HCT116 (cell line): ENCODE measurements at regions not wholly inside any gene's neighbourhood (a gene's known extent, or its start where the extent isn't known, plus 50 kb on each side); places are given as distances from the start of the nearest gene placed in this dataset.

Experiments used
- ATAC-seq: fragments of 200-7000 bp; cut with Tn5 transposase; 2 replicates; pipeline ENCODE4 v1.9.1; 2020; ENCODE audit warnings: mild to moderate bottlenecking, moderate library complexity
- BruUV-seq: library from RNA; stranded (reverse); fragments of 400-500 nt; replicated peaks from 2 replicates; lab custom pipeline; 2021; lab: Mats Ljungman, UMichigan
- CTCF ChIA-PET: fragments of 300-600 bp; sonication (Branson Sonifier 250); formaldehyde crosslinking; loops from one replicate; lab custom pipeline; 2021; ENCODE audit warnings: antibody characterized with exemption; lab: Charles Lee
- POLR2A ChIA-PET: fragments of 300-600, 350-600 bp; sonication (Branson Sonifier 250); formaldehyde crosslinking; loops from one replicate; lab custom pipeline; 2021; ENCODE audit warnings: antibody characterized with exemption; lab: Charles Lee
- RAD21 ChIA-PET, 2 experiments: fragments of 300-600 bp; sonication (Branson Sonifier 250); formaldehyde crosslinking; loops; one replicate each; lab custom pipeline; 2023; ENCODE audit warnings: low total read pairs in 2 of 2; ENCODE audit not compliant: uncharacterized antibody in 2 of 2, unreplicated experiment in 2 of 2, low non-redundant PET in 1 of 2; lab: Charles Lee
- DNase-seq: peaks from one replicate; pipeline ENCODE4 v3.0.0-alpha.2; 2010; ENCODE audit warnings: low read depth, low spot score
- H2AFZ ChIP-seq: fragments of 200-600 bp; shearing (Covaris generic), sonication (generic); 2 replicates; pipeline ENCODE4 v1.6.1; 2017; ENCODE audit warnings: low read depth, mixed run types, mixed read lengths, antibody characterized with exemption, low read length; ENCODE audit not compliant: poor library complexity, severe bottlenecking
- H3K27ac ChIP-seq: 2 replicates; pipeline ENCODE4 v1.5.1; 2012; ENCODE audit warnings: low read depth, low read length
- H3K27me3 ChIP-seq: fragments of 200-600 bp; sonication (generic); 2 replicates; pipeline ENCODE4 v1.6.1; 2016; ENCODE audit warnings: mixed run types, low read length, mixed read lengths; ENCODE audit not compliant: insufficient read depth
- H3K36me3 ChIP-seq, 2 experiments: fragments of 200-500 bp in 1 of 2; fragments of 200-600 bp in 1 of 2; sonication (Bioruptor generic) in 1 of 2; sonication (generic) in 1 of 2; 2 replicates each; pipeline versions ENCODE4 v1.5.1 to v1.6.1; 2014 to 2016; ENCODE audit warnings: low read length in 2 of 2, inconsistent platforms in 1 of 2, mixed read lengths in 1 of 2, mixed run types in 1 of 2; ENCODE audit not compliant: insufficient read depth in 2 of 2, control insufficient read depth in 1 of 2
- H3K4me1 ChIP-seq, 2 experiments: fragments of 200-600 bp in 1 of 2; sonication (generic) in 1 of 2; 2 replicates each; pipeline versions ENCODE4 v1.5.1 to v1.6.1; 2012 to 2017; ENCODE audit warnings: low read length in 2 of 2, inconsistent platforms in 1 of 2, mild to moderate bottlenecking in 1 of 2, mixed read lengths in 1 of 2, mixed run types in 1 of 2, moderate library complexity in 1 of 2; ENCODE audit not compliant: insufficient read depth in 2 of 2, control insufficient read depth in 1 of 2
- H3K4me2 ChIP-seq: fragments of 200-600 bp; sonication (generic); 2 replicates; pipeline ENCODE4 v1.6.1; 2017; ENCODE audit warnings: mixed run types, low read length, mixed read lengths
- H3K4me3 ChIP-seq, 2 experiments: fragments of 200-600 bp in 1 of 2; sonication (generic) in 1 of 2; replicated peaks in 1 of 2; 2 replicates each; pipeline ENCODE4 v1.5.1; 2011 to 2016; ENCODE audit warnings: low read length in 2 of 2, control low read depth in 1 of 2, low read depth in 1 of 2, mild to moderate bottlenecking in 1 of 2, mixed read lengths in 1 of 2, mixed run types in 1 of 2
- H3K79me2 ChIP-seq: fragments of 200-600 bp; sonication (generic); 2 replicates; pipeline ENCODE4 v1.6.1; 2017; ENCODE audit warnings: mild to moderate bottlenecking, mixed run types, low read length, moderate library complexity, mixed read lengths; ENCODE audit not compliant: insufficient read depth
- H3K9ac ChIP-seq: fragments of 200-600 bp; sonication (generic); 2 replicates; pipeline ENCODE4 v1.6.1; 2016; ENCODE audit warnings: low read length, mixed read lengths
- H3K9me2 ChIP-seq: fragments of 200-600 bp; sonication (generic), shearing (Covaris generic); 2 replicates; pipeline ENCODE4 v1.6.1; 2017; ENCODE audit warnings: mixed run types, mild to moderate bottlenecking, moderate library complexity; ENCODE audit not compliant: insufficient read depth
- H3K9me3 ChIP-seq, 2 experiments: fragments of 200-500 bp in 1 of 2; fragments of 200-600 bp in 1 of 2; sonication (Bioruptor generic) in 1 of 2; sonication (generic) in 1 of 2; 2 replicates each; pipeline ENCODE4 v1.6.1; 2014 to 2017; ENCODE audit warnings: low read length in 2 of 2, mixed read lengths in 2 of 2, inconsistent platforms in 1 of 2, low read depth in 1 of 2, mild to moderate bottlenecking in 1 of 2, mixed run types in 1 of 2, moderate library complexity in 1 of 2; ENCODE audit not compliant: control insufficient read depth in 1 of 2, insufficient read depth in 1 of 2
- H4K20me1 ChIP-seq: fragments of 200-600 bp; sonication (generic), shearing (Covaris generic); 2 replicates; pipeline ENCODE4 v1.6.1; 2017; ENCODE audit warnings: mixed run types, mild to moderate bottlenecking, moderate library complexity; ENCODE audit not compliant: insufficient read depth
- EGR1 ChIP-seq: IDR thresholded peaks from 2 replicates; pipeline ENCODE4 v1.6.1; 2012; ENCODE audit warnings: low read depth
- POLR2AphosphoS5 ChIP-seq: IDR thresholded peaks from 2 replicates; pipeline ENCODE4 v1.6.1; 2011; ENCODE audit warnings: mild to moderate bottlenecking, low read depth, low read length, moderate library complexity
- REST ChIP-seq: IDR thresholded peaks from 2 replicates; pipeline ENCODE4 v1.6.1; 2012; ENCODE audit warnings: low read depth
- SP1 ChIP-seq: IDR thresholded peaks from 2 replicates; pipeline ENCODE4 v1.6.1; 2012; ENCODE audit warnings: low read depth
- SRF ChIP-seq: IDR thresholded peaks from 2 replicates; pipeline ENCODE4 v1.6.1; 2012; ENCODE audit warnings: low read depth
- ZBTB33 ChIP-seq: IDR thresholded peaks from 2 replicates; pipeline ENCODE4 v1.6.1; 2011; ENCODE audit warnings: mild to moderate bottlenecking, low read length, moderate library complexity; ENCODE audit not compliant: insufficient replicate concordance; ENCODE audit errors: extremely low read depth
- ZFX ChIP-seq: fragments of 450-650 bp; IDR thresholded peaks from 2 replicates; pipeline ENCODE4 v1.6.1; 2017
- intact Hi-C: fragments of 100-400 bp; cut with micrococcal nuclease; formaldehyde crosslinking; loops from 2 replicates; pipeline ENCODE4 v1.10.0; 2022

- Histone ChIP-seq H3K27ac (no peak overlapping the region), H3K79me2 (no peaks in the 10 kb centered on the region), H3K36me3 (no peaks in the 10 kb centered on the region), H2AFZ (no peak overlapping the region), H4K20me1 (no peaks in the 10 kb centered on the region), H3K27me3 (no peaks in the 10 kb centered on the region), H3K9me2 (no peaks in the 10 kb centered on the region), H3K4me1 (no peaks in the 10 kb centered on the region), H3K9ac (no peak overlapping the region), H3K4me3 (no peak overlapping the region), H3K9me3 (peaks cover 4 to 5% of the 10 kb centered on the region in 2 experiments; a peak in 2 of 4 replicates), H3K4me2 (no peak overlapping the region)
- ATAC-seq (no peak), DNase-seq (no peak)
- TF ChIP-seq REST (no peak), POLR2AphosphoS5 (no peak), ZFX (no peak), SRF (no peak)
- POLR2A ChIA-PET, result no interaction called here
- CTCF ChIA-PET, result no interaction called here
- BruUV-seq, result no TSS peak
- RAD21 ChIA-PET, result no interaction called here
- intact Hi-C loops, result no loop called here
Measured at GRCh38 chr9:117564839-117565238, 139.4 kb upstream of the TLR4 start.

GRCh38 chr9:117561761-117562160, 142.4 kb upstream of the TLR4 start:
- Histone ChIP-seq H3K9me2 (no peaks in the 10 kb centered on the region), H2AFZ (no peak overlapping the region), H3K4me2 (no peak overlapping the region), H3K4me1 (no peaks in the 10 kb centered on the region), H3K4me3 (no peak overlapping the region), H3K27me3 (no peaks in the 10 kb centered on the region), H3K36me3 (no peaks in the 10 kb centered on the region), H4K20me1 (no peaks in the 10 kb centered on the region), H3K79me2 (no peaks in the 10 kb centered on the region), H3K9me3 (peaks cover 4 to 5% of the 10 kb centered on the region in 2 experiments; a peak in 2 of 4 replicates), H3K9ac (no peak overlapping the region), H3K27ac (no peak overlapping the region)
- CTCF ChIA-PET, result no interaction called here
- ATAC-seq (no peak), DNase-seq (no peak)
- RAD21 ChIA-PET, result no interaction called here
- POLR2A ChIA-PET, result no interaction called here
- no TSS peak for BruUV-seq
- intact Hi-C loops, result no loop called here
- TF ChIP-seq POLR2AphosphoS5 (no peak), SP1 (no peak), ZFX (no peak), EGR1 (no peak), ZBTB33 (no peak), REST (no peak)
